ENCODE measurements at regions not wholly inside any gene's neighbourhood (a gene's known extent, or its start where the extent isn't known, plus 50 kb on each side); places are given as distances from the start of the nearest gene placed in this dataset.

DNA sequence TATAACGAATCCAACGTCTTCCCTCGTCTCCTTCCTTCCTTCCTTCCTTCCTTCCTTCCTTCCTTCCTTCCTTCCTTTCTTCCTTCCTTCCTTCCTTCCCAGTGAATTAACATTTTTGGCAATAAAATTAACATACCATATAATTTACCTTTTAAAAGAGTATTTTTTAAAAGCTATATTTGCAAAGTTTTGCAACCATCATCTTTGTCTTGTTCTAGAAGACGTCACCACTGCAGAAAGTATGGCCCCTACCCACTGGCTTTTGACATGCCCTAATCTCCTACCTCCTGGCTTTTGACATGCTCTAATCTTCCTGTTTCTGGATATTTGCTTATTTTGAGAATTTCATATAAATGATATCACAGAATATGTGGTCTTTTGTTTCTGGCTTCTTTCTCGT is 1023.9 kb upstream of the ZEB2 start:
- no peak overlapping the region for H3K9ac ChIP-seq (ENCODE audit: low read length)
- no peak overlapping the region for H3K4me3 Mint-ChIP-seq
- CTCF ChIA-PET, result no interaction called here
- H3K36me3 ChIP-seq (replicated peaks in 1 of 2; ENCODE audit: control extremely low read depth in 1 of 2, control insufficient read depth in 1 of 2, extremely low read depth in 1 of 2, insufficient read depth in 2 of 2, low read length in 1 of 2), result no peaks in the 10 kb centered on the region
- no peak overlapping the region for H3K4me2 ChIP-seq (replicated peaks; ENCODE audit: low read depth, low read length, poor library complexity, severe bottlenecking)
- H2AFZ ChIP-seq (ENCODE audit: insufficient read depth, low read depth, low read length, poor library complexity, severe bottlenecking), result no peak overlapping the region
- no peaks in the 10 kb centered on the region for H3K4me1 ChIP-seq (ENCODE audit: control insufficient read depth in 2 of 2, insufficient read depth in 2 of 2, low read length in 2 of 2)
- H3K4me1 Mint-ChIP-seq, result no peaks in the 10 kb centered on the region
- WGBS (ENCODE audit: insufficient coverage), result no CpG with 5 or more reads among the region's 5 CpGs
- H3K27ac Mint-ChIP-seq, result no peak overlapping the region
- no peaks in the 10 kb centered on the region for H3K79me2 ChIP-seq (ENCODE audit: control insufficient read depth, insufficient read depth, low read length)
- no peak overlapping the region for H3K4me3 ChIP-seq (ENCODE audit: control extremely low read depth in 1 of 5, extremely low read depth in 1 of 5, insufficient read depth in 1 of 5, low read depth in 2 of 5, low read length in 4 of 5)
- intact Hi-C loops (cut with micrococcal nuclease), result no loop called here
- DNase-seq (no peak), ATAC-seq (ENCODE audit: low read depth) (no peak)
- no peak for TF ChIP-seq CTCF (IDR thresholded peaks at IDR 0.05)
- TF ChIP-seq EZH2 (IDR thresholded peaks at IDR 0.05; ENCODE audit: borderline replicate concordance, insufficient read depth, low read depth, low read length, poor library complexity, severe bottlenecking), result no peak
- H3K9me3 Mint-ChIP-seq (ENCODE audit: insufficient read depth), result peaks cover 5% of the 10 kb centered on the region
- no peaks in the 10 kb centered on the region for H3K27me3 Mint-ChIP-seq
- POLR2A ChIA-PET, result no interaction called here
- no peaks in the 10 kb centered on the region for H4K20me1 ChIP-seq (ENCODE audit: control insufficient read depth, insufficient read depth, low read length, poor library complexity, severe bottlenecking)
- H3K27ac ChIP-seq (ENCODE audit: low read length in 2 of 2), result no peak overlapping the region
- H3K27me3 ChIP-seq (replicated peaks in 1 of 4; ENCODE audit: control extremely low read depth in 1 of 4, control insufficient read depth in 3 of 4, insufficient read depth in 4 of 4, low read length in 3 of 4), result no peaks in the 10 kb centered on the region
- H3K9me3 ChIP-seq (ENCODE audit: control extremely low read depth in 1 of 3, control insufficient read depth in 2 of 3, insufficient read depth in 1 of 3, low read length in 2 of 3), result no peaks in the 10 kb centered on the region

DNA sequence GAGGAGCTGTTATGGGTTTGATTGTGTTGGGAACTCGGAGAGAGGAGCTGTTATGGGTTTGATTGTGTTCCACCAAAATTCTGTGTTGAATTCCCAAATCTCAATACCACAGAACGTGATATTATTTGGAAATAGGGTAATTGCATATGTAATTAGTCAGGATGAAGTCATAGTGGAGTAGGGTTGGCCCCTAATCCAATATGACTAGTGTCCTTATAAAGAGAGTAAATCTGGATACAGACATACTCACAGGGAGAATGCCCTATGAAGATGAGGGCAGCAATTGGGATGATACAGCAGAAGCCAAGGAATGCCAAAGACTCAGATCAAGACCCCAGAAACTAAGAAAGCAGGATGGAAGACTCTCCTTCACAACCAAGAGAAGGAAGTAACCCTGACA is 1023.2 kb upstream of the ZEB2 start:
- Mint-ChIP-seq H3K4me1 (no peaks in the 10 kb centered on the region), H3K9me3 (ENCODE audit: insufficient read depth) (peaks cover 5% of the 10 kb centered on the region), H3K27ac (no peak overlapping the region), H3K4me3 (no peak overlapping the region), H3K27me3 (no peaks in the 10 kb centered on the region)
- Histone ChIP-seq H3K9ac (ENCODE audit: low read length) (no peak overlapping the region), H3K27me3 (replicated peaks in 1 of 4; ENCODE audit: control extremely low read depth in 1 of 4, control insufficient read depth in 3 of 4, insufficient read depth in 4 of 4, low read length in 3 of 4) (no peaks in the 10 kb centered on the region), H2AFZ (ENCODE audit: insufficient read depth, low read depth, low read length, poor library complexity, severe bottlenecking) (no peak overlapping the region), H3K27ac (ENCODE audit: low read length in 2 of 2) (no peak overlapping the region), H3K36me3 (replicated peaks in 1 of 2; ENCODE audit: control extremely low read depth in 1 of 2, control insufficient read depth in 1 of 2, extremely low read depth in 1 of 2, insufficient read depth in 2 of 2, low read length in 1 of 2) (no peaks in the 10 kb centered on the region), H3K4me3 (ENCODE audit: control extremely low read depth in 1 of 5, extremely low read depth in 1 of 5, insufficient read depth in 1 of 5, low read depth in 2 of 5, low read length in 4 of 5) (no peak overlapping the region), H3K79me2 (ENCODE audit: control insufficient read depth, insufficient read depth, low read length) (no peaks in the 10 kb centered on the region), H3K4me1 (ENCODE audit: control insufficient read depth in 2 of 2, insufficient read depth in 2 of 2, low read length in 2 of 2) (no peaks in the 10 kb centered on the region), H3K4me2 (replicated peaks; ENCODE audit: low read depth, low read length, poor library complexity, severe bottlenecking) (no peak overlapping the region), H4K20me1 (ENCODE audit: control insufficient read depth, insufficient read depth, low read length, poor library complexity, severe bottlenecking) (no peaks in the 10 kb centered on the region), H3K9me3 (ENCODE audit: control extremely low read depth in 1 of 3, control insufficient read depth in 2 of 3, insufficient read depth in 1 of 3, low read length in 2 of 3) (no peaks in the 10 kb centered on the region)
- WGBS (ENCODE audit: insufficient coverage), result no CpG with 5 or more reads among the region's 2 CpGs
- TF ChIP-seq CTCF (IDR thresholded peaks at IDR 0.05) (no peak), EZH2 (IDR thresholded peaks at IDR 0.05; ENCODE audit: borderline replicate concordance, insufficient read depth, low read depth, low read length, poor library complexity, severe bottlenecking) (no peak)
- ATAC-seq (ENCODE audit: low read depth), result no peak
- POLR2A ChIA-PET, result no interaction called here
- CTCF ChIA-PET, result no interaction called here
- intact Hi-C loops (cut with micrococcal nuclease), result no loop called here
- DNase-seq, result no peak
